ENCODE measurements at regions not wholly inside any gene's neighbourhood (a gene's known extent, or its start where the extent isn't known, plus 50 kb on each side); places are given as distances from the start of the nearest gene placed in this dataset.

DNA sequence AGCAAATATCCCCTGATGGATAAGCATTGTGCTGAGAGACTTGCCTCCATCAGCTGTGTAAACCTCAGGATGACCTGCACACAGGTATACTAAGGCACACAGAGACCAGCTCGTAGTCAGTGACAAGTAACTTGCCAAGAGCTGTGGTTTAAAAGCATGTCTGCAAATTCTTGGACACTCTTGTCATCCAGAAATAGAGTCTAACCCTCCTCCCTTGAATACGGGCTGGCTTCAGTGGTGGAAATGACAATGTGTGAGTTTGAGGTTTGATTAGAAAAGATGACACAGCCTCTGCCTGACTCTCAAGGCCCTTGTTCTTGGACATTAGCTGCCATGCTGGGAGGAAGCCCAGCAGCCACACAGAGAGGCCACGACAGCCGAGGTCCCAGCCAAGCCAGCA lies 114.4 kb downstream of the GADD45G start:
- intact Hi-C loops (cut with DNase I): no loop called here
- DNase-seq: peak in 1 of 10 donors; percentile 8

DNA sequence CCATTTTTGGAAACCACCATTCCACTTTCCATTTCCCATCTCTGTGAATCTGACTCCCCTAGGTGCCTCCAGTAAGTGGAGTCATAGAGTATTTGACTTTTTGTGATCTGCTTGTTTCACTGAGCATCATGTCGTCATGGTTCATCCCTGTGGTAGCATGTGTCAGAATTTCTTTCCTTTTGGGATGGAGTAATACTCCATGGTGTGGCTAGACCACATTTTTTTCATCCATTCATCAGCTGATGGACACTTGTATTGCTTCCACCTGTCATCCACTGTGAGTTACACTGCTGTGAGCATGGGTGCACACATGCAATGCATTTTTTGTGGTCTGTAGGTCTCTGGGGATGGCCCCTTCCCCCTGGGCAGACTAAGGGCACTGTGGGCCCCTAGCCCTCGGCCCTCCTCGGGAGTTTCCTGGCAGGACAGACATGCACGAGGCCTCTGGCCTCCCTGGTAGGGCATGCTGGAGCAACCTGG lies 115.9 kb downstream of the GADD45G start:
- intact Hi-C loops (cut with DNase I): no loop called here
- DNase-seq: no peak

DNA sequence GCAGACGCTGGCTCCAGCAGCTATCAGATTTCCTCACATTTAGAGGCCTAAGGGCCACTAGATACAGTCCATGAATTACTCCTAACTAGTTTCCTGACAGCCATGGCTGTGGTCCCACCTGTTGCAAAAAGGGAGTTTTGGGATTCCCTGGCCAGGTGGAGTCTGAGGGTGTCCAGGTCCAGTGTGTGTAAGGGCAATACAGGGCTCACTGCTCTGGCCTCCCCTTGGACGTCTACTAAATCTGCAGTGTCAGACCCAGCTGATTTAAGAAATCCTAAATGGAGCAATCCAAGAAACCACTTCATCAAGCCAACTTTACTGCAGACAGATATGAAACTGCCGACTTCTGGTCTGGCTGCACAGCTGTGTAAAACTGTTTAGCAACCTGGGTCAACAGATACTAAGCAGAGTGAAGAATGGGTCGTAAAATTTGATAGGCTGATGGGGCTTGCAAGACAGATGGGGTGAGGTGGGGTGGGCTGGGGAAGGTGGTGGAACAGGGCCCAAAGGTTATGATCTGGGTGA lies 116.4 kb downstream of the GADD45G start:
- intact Hi-C loops (cut with DNase I): no loop called here
- peak in 1 of 10 donors; percentile 35 for DNase-seq

DNA sequence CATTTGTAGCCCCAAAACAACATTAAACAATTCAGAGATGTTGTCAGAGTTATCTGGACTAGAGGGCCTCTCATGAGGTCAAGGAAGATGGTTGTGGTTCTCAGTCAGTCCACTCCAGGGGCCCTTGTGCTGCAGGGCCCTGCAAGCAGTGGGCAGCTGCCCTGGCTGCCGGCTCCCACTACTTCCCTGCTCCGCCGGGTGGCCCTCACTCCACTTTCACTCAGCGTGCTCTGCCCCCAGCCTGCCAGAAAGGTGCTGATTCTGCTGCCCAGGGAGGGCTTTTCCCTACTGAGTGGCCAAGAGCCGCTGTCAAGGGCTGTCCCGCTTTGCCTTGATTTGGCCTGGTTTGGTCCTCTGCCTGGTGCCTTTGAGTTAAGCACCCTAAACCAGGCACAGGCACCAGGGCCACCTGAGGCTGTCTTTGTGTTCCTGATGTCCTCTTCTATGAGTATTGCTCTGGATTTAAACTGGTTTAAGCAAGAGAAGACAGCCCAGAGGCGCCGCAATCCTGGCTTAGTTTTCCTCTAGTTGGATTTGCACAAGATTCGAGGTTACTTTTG lies 117.2 kb downstream of the GADD45G start:
- intact Hi-C loops (cut with DNase I): no loop called here
- peak in 1 of 10 donors; percentile 77 for DNase-seq

DNA sequence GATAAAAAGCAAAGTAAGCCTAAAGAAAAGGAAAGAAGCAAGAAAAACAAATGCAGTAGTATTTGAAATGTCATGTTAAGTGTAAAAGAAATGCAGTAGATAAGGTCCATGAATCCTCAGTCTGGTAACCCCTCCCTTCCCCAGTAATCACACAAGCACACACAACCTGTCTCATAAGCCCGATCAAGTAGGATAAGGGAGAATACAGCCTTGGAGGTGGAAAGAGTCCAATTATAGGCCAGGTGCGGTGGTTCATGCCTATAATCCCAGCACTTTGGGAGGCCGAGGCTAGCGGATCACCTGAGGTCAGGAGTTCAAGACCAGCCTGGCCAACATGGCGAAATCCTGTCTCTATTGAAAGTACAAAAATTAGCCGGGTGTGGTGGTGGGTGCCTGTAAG lies 117.9 kb downstream of the GADD45G start:
- intact Hi-C loops (cut with DNase I): no loop called here
- no peak for DNase-seq

DNA sequence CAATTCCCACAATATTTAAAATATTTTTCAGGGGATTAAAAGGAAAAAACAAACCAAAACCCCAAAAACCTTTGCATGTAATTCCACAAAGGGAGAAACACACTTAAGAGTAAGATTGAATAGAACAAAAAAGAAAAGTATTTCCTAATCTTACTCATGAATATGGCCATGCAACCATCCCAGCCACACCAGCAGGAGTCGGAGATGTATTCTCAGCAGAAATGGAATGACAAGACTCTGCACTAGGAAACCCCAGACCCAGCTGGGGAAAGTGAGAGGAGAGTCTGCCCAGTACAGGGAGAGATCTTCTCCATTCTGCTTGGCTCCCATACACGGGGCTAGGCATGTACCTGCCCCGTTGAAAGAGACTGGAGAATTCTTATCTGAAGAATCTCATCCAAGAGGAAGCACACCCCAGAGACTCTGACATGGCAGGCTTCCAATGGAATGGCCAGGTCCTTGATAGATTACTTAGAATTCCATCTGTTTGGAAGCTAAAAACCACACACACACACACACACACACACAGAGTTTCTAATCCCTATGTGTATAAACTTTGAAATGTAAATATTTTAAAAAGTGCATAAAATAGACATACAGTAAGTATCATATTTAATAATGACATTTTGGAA lies 118.8 kb downstream of the GADD45G start:
- intact Hi-C loops (cut with DNase I): no loop called here
- DNase-seq: peak in 1 of 10 donors; percentile 11

DNA sequence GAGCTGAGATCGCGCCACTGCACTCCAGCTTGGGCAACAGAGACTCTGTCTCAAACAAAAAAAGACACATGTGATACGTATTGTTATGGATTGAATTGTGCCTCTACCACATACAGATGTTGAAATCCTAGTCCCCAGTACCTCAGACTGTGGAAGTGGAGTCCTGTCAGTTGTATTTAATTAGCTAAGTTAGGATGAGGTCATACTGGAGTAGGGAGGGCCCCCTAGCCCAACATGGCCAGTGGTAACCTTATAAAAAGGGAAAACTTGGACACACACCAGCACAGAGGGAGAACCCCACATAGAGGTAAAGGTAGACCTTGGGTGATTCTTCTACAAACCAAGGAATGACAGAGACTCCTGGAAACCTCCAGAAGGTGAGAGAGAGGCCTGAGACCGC lies 119.8 kb downstream of the GADD45G start:
- intact Hi-C loops (cut with DNase I): no loop called here
- peak in 1 of 10 donors; percentile 4 for DNase-seq

DNA sequence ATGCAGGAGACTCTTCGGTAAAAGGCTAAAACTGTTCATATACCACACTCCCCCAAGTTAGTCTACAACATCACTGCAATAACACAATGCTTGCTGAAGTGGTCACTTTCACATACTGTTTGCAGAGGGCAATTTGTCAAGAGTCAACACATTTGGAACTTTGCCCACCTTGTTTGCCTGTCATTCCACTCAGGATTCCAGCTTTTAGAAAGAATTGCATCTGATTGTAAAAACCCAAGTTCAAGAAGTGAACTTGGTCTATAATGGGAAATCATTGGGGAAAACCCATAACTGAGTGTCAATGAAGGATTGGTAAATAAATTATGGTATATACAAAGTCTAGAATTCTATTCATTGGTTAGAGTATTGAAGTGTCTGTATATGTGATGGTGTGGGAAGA lies 120.5 kb downstream of the GADD45G start:
- intact Hi-C loops (cut with DNase I): no loop called here
- no peak for DNase-seq

DNA sequence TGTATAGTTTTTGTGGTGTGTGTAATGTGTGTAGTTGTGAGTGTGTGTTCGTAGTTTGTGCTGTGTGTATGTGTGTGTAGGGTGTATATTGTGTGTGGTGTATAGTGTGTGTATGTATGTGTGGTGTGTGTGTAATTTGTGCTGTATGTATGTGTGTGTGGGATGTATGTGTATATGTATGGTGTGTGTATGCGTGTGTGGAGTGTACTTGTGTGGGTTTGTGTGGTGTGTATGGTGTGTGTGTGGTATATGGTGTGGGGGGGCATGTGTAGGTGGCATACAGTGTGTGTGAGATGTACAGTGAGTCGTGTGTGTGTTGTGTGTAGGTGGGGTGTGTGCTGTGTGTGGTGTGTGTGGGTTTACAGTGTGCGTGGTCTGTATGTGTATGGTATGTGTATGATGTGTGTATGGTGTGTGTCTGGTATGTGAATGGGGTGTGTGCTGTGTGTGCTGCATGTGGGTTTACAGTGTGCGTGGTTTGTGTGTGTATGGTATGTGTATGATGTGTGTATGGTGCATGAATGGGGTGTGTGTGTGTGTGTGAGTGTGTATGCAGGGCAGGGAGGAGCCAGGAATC lies 125.2 kb downstream of the GADD45G start:
- no peak for DNase-seq
- intact Hi-C loops (cut with DNase I): no loop called here

DNA sequence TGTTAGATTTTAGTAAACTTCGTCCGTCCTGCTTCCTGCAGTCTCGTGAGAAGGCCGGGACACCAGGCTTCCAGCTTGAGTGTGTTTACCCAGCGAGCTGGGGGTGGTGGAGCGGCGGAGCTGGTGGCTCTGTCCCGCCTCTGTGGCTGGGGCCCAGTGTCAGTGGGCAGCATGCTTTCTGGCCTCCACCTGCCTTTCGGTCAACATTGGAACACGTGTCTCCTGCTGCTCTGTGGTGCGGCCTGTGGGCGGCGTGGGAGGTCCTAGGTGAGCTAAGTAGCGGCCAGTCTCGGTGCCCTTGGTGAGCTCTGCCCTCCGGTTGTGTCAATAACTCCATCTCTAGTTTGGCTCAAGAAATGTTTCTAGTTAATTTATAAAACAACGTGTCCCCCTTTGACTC lies 125.9 kb downstream of the GADD45G start:
- DNase-seq: peak in 1 of 10 donors; percentile 79
- intact Hi-C loops (cut with DNase I): no loop called here

DNA sequence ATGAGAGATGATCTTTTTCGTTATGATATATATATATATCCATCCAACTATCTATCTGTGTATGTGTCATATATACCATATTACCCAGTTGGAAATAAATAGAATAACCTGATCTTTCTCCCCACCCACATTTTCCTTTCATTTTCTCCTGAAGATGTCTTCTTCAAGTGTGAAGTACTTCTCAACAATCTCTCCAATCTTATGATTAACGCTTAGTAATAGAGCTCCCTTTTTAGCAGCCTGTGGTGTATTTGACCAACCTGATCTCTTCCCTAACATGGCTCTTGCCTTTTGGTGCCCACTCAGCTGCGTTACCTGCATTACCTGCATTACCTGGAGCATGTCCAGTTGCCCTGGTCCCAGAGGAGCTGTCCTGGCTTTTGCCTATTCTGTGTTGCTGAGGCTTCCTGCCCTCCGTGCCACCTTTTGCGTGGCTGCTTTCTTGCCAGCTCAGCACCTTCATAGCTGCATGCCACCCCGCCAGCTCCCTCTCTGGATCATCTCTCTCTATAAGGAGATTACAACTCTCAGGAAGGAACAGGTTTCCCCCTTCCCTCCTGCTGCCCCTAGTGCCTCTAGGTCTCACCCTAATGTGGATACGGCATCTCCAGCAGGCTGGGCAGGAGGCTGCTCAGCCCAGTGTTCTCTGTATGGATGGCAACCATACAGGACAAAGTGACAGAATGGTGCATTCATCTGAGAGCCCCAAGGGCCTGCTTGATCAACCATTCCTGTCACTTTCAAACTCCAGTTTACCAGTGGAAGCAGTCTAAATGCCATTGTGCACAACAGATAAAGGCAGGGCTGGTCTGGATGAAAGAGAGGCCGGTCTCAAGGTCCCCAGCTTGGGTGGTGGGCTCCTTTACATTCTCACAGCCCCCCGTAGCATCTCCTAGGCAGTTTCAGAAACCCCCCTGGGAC lies 126.7 kb downstream of the GADD45G start:
- peak in 1 of 10 donors; percentile 49 for DNase-seq
- intact Hi-C loops (cut with DNase I): no loop called here

DNA sequence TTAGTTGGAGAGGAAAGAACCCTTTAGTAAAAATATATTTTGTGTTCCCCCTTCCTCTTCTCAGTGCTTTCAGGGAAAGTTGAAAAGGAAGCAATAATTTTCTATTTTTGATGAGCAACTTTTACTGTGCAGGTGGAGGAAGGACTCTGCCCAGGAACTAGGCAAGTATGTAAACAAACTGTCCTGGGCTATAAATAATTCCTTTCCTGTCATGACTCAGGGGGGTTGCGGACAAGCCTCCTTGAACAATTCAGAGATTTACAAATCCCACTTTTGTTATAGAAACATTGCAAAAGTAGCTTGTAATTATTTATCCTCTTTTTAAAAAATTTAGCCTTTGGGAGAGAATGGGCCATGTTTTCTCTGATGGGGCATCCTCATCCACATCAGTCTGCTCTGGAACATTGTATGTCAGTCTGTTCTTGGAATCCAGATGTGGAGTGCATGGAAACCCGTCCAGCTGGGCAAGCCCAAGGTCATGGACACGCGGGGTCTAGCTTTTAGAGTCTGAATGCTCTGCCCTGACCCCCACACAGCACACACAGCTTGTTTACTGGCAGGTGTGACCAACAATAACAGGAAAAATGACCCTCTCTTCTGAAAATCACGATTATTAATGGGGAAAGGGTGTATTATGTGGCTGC lies 127.6 kb downstream of the GADD45G start:
- intact Hi-C loops (cut with DNase I): no loop called here
- peak in 1 of 10 donors; percentile 3 for DNase-seq

DNA sequence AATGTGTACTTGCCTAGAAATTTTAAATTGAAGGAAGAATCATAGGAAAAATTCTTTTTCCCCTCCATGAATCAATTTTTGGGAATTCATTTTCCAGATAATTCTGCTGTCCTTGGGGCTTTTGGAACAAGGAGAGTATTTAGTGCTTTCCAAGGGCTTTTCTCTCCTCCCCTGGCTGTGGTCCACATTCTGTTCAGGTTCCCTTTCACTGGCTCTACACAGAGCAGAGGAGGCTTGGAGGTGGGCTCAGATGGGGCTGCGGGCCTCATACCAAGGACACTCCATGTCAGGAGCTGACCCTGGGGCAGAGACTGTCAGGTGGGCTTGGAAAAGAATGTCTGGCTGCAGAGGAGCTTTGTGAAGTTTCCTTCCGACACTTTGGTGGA lies 128.1 kb downstream of the GADD45G start:
- peak in 1 of 10 donors; percentile 67 for DNase-seq
- intact Hi-C loops (cut with DNase I): no loop called here

DNA sequence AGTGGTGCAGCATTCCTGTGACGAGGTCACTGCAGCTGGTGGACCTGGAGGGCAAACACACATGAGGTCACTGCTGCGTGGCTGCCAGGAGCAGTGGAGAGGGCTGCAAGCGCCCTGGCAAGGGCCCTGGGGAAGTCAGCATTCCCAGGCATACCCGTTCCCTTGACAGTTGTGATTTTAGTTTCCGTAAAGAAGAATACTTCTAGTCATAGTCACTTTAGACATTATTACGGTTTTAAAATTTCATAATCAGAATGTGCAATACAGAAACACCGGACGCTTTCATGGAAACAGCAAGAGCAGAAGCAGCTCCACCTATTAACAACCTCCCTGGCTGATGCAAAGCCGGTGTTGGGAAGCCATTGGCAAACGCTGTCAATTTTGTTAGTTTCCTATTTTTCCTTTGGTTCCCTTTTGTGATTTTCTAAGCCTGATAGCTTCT lies 129.8 kb downstream of the GADD45G start:
- intact Hi-C loops (cut with DNase I): no loop called here
- no peak for DNase-seq

DNA sequence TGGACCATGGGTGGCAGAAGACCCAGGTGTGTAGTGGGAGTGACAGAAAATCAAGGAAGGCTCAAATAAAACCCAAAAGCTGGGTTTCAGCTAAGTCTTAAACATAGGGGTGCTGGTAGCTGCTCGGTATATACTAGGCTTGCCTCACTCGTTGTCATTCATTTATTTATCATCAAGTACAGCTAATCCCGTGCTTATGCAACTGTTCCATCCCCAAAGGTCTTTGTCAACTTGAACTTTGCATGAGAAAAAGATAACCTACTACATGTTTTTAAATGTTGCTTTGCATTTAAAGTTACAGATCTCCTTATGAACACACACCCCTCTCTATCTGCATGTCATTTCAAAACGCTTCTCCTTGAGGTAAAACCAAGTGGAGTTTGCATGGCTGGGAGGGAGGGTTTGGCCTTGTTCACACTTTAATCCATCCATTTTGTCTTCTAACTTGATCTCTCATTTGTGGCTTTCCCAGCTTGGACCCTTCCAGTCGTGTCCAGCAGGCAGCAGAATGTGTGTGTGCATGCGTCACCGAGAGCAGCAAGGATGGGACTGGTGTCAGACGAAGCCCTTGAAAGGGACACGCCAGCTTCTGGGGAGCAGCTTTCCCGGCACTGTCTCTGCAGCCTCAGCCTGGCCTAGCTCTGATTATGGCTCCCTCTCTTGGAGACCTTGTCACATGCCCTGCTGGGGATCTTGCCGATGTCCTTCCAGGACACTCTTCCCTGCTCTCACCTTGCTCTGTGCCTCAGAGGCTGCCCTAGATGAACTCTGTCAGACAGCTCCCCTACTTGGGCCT lies 133.5 kb downstream of the GADD45G start:
- intact Hi-C loops (cut with DNase I): no loop called here
- DNase-seq: peak in 1 of 10 donors; percentile 35

DNA sequence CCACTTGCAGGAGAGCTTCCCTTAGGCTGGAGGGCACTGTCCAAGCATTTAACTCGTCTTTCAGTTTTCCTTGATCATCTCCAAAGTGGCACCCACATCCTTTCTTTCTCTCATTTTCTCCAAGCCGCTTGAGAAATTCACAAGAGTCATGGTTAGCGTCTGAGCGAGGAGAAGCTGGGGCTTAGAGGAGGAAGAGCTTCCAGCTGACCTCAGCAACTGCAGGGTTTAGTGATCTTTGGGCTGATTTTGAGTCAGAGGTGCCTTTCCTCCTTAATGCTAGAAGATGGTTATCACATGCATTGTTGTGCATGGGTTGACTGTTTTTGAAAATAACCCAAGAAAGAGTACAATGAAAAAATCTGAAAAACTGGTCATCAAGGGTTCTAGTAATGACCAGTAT lies 134.7 kb downstream of the GADD45G start:
- DNase-seq: no peak
- intact Hi-C loops (cut with DNase I): no loop called here

DNA sequence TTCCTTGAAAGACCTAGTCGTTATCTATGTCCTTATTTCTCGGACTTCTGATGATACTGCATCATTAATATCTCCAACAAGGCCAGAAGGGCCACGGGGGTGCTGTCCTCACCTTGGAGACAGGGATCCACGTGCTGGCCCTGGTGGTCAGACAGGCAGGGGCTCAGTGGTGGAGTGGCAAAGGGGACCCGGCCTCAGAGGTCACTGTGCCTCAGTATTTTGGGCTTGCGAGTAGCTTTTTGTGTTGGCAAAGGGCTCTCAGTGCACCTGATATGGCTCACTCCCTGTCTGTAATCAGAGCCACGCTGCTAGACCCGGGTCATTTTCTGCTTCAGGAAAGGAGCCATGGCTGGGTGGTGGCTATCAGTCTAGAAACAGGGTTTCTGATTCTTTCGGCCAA lies 135.1 kb downstream of the GADD45G start:
- intact Hi-C loops (cut with DNase I): no loop called here
- peak in 1 of 10 donors; percentile 60 for DNase-seq

DNA sequence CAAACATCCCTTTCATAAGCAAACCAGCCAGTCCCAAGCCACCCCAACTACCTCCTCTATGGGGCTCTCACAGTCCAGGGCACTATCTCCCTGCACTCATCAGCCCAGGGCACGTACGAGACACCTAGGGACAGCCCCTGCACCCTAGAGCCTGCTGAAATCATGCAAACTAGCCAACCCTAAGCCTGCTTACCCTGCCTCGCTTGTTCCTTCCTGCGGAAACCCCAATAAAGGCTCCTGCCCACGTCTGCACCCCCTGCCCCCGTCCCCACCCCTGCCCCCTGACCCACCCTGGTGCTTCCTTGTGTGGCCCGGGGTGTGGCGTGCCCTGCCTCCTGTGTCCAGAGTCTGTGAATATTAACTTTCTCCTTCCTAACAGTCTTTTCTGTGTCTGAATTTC lies 135.9 kb downstream of the GADD45G start:
- peak in 1 of 10 donors; percentile 22 for DNase-seq
- intact Hi-C loops (cut with DNase I): no loop called here

DNA sequence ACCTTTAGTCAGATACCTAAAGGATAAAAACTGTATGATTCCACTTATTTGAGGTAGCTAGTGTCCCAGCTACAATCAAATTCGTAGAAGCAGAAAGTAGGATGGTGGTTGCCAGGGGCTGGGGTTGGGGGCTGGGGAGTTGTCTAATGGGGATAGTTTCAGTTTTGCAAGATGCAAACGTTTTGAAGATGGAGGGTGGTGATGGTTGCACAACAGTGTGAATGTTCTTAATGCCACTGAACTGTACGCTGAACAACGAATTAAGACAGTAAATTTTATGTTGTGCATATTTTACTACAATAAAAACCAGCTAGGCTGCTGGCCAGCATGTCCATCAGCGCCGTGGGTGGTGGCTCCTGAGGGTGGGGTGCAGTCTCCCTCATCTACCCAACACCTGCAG lies 137.8 kb downstream of the GADD45G start:
- DNase-seq: peak in 1 of 10 donors; percentile 18
- intact Hi-C loops (cut with DNase I): no loop called here

DNA sequence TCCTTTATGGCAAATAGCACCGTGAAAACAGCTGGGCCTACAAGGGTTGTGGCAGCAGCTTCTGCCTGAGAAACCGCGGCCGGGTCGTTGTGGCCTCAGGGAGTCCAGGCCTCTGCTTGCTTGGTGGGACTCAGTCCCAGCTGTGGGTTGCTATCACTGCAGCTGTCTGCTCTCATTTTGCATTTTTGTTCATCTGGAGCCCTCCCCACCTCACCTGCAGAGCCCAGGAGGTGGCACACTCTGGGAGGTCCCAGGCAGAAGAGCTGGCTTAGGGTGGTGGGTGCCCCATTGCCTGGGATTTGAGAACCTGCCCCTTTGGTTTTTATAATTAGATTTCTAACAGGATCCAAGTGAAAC lies 138.4 kb downstream of the GADD45G start:
- intact Hi-C loops (cut with DNase I): no loop called here
- DNase-seq: peak in 1 of 10 donors; percentile 43
